ENCODE measurements at regions not wholly inside any gene's neighbourhood (a gene's known extent, or its start where the extent isn't known, plus 50 kb on each side); places are given as distances from the start of the nearest gene placed in this dataset.
A peak's percentile ranks its signal among the peaks of the same experiment; 100 is the strongest.
"Not testable (repeated sequence)": the region's sequence is repeated elsewhere in the genome, so short reads cannot be mapped to it uniquely, and the experiment has no call there.

DNA sequence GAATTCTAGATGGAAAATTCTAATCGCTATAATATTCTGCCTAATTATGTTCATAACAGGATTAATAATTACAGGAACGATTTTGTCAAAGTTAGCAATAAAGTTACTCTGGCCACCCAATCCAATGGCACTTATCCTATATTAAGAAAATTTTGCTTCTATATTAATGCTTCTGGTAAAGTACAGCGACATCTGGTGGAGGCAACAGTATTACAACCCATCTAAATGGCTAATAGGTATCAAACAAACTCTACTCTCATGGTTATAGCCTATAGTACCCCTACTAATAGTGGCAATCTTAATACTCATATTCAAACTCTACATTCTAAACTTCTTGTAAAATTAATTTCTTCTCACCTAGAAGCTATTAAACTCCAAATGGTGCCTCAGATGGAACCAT is 1084.7 kb upstream of the LRRTM1 start:
- no peaks in the 10 kb centered on the region for H3K9me3 ChIP-seq (ENCODE audit: low read length)
- H4K20me1 ChIP-seq (ENCODE audit: insufficient read depth, low read length): no peaks in the 10 kb centered on the region
- H3K4me3 ChIP-seq (ENCODE audit: low read depth, low read length, poor library complexity, severe bottlenecking): no peak overlapping the region
- H3K27me3 ChIP-seq (ENCODE audit: insufficient read depth, low read length): no peaks in the 10 kb centered on the region
- H3F3A ChIP-seq (ENCODE audit: insufficient read depth, low read length): no peaks in the 10 kb centered on the region
- TF ChIP-seq, protein P1, sequence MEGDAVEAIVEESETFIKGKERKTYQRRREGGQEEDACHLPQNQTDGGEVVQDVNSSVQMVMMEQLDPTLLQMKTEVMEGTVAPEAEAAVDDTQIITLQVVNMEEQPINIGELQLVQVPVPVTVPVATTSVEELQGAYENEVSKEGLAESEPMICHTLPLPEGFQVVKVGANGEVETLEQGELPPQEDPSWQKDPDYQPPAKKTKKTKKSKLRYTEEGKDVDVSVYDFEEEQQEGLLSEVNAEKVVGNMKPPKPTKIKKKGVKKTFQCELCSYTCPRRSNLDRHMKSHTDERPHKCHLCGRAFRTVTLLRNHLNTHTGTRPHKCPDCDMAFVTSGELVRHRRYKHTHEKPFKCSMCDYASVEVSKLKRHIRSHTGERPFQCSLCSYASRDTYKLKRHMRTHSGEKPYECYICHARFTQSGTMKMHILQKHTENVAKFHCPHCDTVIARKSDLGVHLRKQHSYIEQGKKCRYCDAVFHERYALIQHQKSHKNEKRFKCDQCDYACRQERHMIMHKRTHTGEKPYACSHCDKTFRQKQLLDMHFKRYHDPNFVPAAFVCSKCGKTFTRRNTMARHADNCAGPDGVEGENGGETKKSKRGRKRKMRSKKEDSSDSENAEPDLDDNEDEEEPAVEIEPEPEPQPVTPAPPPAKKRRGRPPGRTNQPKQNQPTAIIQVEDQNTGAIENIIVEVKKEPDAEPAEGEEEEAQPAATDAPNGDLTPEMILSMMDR (IDR thresholded peaks at IDR 0.05; ENCODE audit: low read length): peak; percentile 52
- no peak for TF ChIP-seq EZH2 (IDR thresholded peaks at IDR 0.05; ENCODE audit: borderline replicate concordance, low read length)
- no peaks in the 10 kb centered on the region for H3K9me2 ChIP-seq (ENCODE audit: low read depth, low read length)
- no peaks in the 10 kb centered on the region for H3K79me2 ChIP-seq (ENCODE audit: insufficient read depth, low read length)
- no peaks in the 10 kb centered on the region for H3K36me3 ChIP-seq (ENCODE audit: insufficient read depth, low read length)
- H3K9ac ChIP-seq (ENCODE audit: low read length): no peak overlapping the region
- H3K27ac ChIP-seq (ENCODE audit: low read depth, low read length, poor library complexity, severe bottlenecking): no peak overlapping the region
- no peak overlapping the region for H3K4me2 ChIP-seq (ENCODE audit: low read length)
- no peak overlapping the region for H2AFZ ChIP-seq (ENCODE audit: low read length)
- no peaks in the 10 kb centered on the region for H3K4me1 ChIP-seq (ENCODE audit: insufficient read depth, low read length, severe bottlenecking)

DNA sequence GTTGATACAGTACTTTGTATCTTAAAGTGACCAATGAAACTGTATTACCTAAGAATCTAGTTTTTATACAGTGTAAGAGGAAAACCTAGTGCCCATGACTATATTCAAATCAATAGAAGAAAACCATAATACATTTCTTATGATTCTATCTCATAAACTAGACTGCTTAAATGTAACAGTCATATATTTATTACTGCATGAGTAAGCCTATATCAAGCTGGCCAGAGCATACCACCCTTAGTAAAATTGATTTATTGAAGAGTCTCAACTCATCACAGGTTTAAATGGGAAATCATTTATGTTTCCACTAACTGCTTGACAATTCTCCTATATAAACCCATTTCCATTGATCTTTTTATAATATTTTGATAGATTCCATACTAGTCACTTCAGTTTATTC is 1059.2 kb upstream of the LRRTM1 start:
- Histone ChIP-seq H3K9me2 (ENCODE audit: low read depth, low read length) (no peaks in the 10 kb centered on the region), H3K36me3 (ENCODE audit: insufficient read depth, low read length) (no peaks in the 10 kb centered on the region), H3K4me2 (ENCODE audit: low read length) (no peak overlapping the region), H2AFZ (ENCODE audit: low read length) (no peak overlapping the region), H3K9ac (ENCODE audit: low read length) (no peak overlapping the region), H3F3A (ENCODE audit: insufficient read depth, low read length) (no peaks in the 10 kb centered on the region), H3K9me3 (ENCODE audit: low read length) (no peaks in the 10 kb centered on the region), H3K4me3 (ENCODE audit: low read depth, low read length, poor library complexity, severe bottlenecking) (no peak overlapping the region), H3K27ac (ENCODE audit: low read depth, low read length, poor library complexity, severe bottlenecking) (no peak overlapping the region), H3K27me3 (ENCODE audit: insufficient read depth, low read length) (no peaks in the 10 kb centered on the region), H4K20me1 (ENCODE audit: insufficient read depth, low read length) (no peaks in the 10 kb centered on the region), H3K4me1 (ENCODE audit: insufficient read depth, low read length, severe bottlenecking) (no peaks in the 10 kb centered on the region), H3K79me2 (ENCODE audit: insufficient read depth, low read length) (no peaks in the 10 kb centered on the region)
- no peak for TF ChIP-seq EZH2 (IDR thresholded peaks at IDR 0.05; ENCODE audit: borderline replicate concordance, low read length)
- TF ChIP-seq, protein P1 (IDR thresholded peaks at IDR 0.05; ENCODE audit: low read length): no peak

DNA sequence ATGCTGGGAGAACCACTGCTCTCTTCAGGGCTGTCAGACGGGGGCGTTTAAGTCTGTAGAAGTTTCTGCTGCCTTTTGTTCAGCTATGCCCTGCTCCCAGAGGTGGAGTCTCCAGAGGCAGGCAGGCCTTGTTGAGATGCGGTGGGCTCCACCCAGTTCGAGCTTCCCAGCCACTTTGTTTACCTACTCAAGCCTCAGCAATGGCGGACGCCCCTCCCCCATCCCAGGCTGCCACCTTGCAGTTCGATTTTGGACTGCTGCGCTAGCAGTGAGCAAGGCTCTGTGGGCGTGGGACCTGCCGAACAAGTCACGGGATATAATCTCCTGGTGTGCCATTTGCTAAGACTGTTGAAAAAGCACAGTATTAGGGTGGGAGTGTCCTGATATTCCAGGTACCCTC is 1057.9 kb upstream of the LRRTM1 start:
- H3K9me2 ChIP-seq (ENCODE audit: low read depth, low read length); H2AFZ ChIP-seq (ENCODE audit: low read length); H3F3A ChIP-seq (ENCODE audit: insufficient read depth, low read length); H3K4me2 ChIP-seq (ENCODE audit: low read length); H3K27ac ChIP-seq (ENCODE audit: low read depth, low read length, poor library complexity, severe bottlenecking); H3K79me2 ChIP-seq (ENCODE audit: insufficient read depth, low read length); H4K20me1 ChIP-seq (ENCODE audit: insufficient read depth, low read length); H3K36me3 ChIP-seq (ENCODE audit: insufficient read depth, low read length); H3K9me3 ChIP-seq (ENCODE audit: low read length); H3K4me3 ChIP-seq (ENCODE audit: low read depth, low read length, poor library complexity, severe bottlenecking); H3K9ac ChIP-seq (ENCODE audit: low read length); H3K4me1 ChIP-seq (ENCODE audit: insufficient read depth, low read length, severe bottlenecking); H3K27me3 ChIP-seq (ENCODE audit: insufficient read depth, low read length): not testable (repeated sequence)

DNA sequence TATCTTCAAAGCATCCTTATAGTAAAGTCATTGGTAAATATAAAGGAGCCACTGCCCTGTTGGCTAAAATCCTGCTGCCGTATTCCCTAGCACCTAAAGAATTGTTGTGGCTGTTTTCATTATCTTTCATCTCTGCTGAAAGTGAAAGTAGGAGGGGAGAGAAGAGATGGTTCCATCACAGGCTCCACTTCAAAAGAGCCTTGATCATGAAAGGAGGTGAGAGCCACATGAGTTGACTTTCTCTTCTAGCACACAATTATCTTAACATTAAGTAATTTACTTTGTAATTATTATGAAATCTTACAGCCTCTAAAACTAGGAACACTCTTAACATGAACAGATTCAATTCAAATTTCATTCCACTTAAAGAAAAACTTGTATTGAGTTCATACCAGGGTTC is 1050.9 kb upstream of the LRRTM1 start:
- no peak overlapping the region for H2AFZ ChIP-seq (ENCODE audit: low read length)
- H3K9ac ChIP-seq (ENCODE audit: low read length): no peak overlapping the region
- no peak overlapping the region for H3K27ac ChIP-seq (ENCODE audit: low read depth, low read length, poor library complexity, severe bottlenecking)
- H3K9me2 ChIP-seq (ENCODE audit: low read depth, low read length): no peaks in the 10 kb centered on the region
- TF ChIP-seq, protein P1 (IDR thresholded peaks at IDR 0.05; ENCODE audit: low read length): no peak
- TF ChIP-seq EZH2 (IDR thresholded peaks at IDR 0.05; ENCODE audit: borderline replicate concordance, low read length): no peak
- no peaks in the 10 kb centered on the region for H3K27me3 ChIP-seq (ENCODE audit: insufficient read depth, low read length)
- no peaks in the 10 kb centered on the region for H3K4me1 ChIP-seq (ENCODE audit: insufficient read depth, low read length, severe bottlenecking)
- H3K9me3 ChIP-seq (ENCODE audit: low read length): no peaks in the 10 kb centered on the region
- H3K4me3 ChIP-seq (ENCODE audit: low read depth, low read length, poor library complexity, severe bottlenecking): no peak overlapping the region
- no peaks in the 10 kb centered on the region for H4K20me1 ChIP-seq (ENCODE audit: insufficient read depth, low read length)
- H3K36me3 ChIP-seq (ENCODE audit: insufficient read depth, low read length): no peaks in the 10 kb centered on the region
- H3K4me2 ChIP-seq (ENCODE audit: low read length): no peak overlapping the region
- H3K79me2 ChIP-seq (ENCODE audit: insufficient read depth, low read length): no peaks in the 10 kb centered on the region
- H3F3A ChIP-seq (ENCODE audit: insufficient read depth, low read length): no peaks in the 10 kb centered on the region
